ENCODE measurements at regions not wholly inside any gene's neighbourhood (a gene's known extent, or its start where the extent isn't known, plus 50 kb on each side); places are given as distances from the start of the nearest gene placed in this dataset.

DNA sequence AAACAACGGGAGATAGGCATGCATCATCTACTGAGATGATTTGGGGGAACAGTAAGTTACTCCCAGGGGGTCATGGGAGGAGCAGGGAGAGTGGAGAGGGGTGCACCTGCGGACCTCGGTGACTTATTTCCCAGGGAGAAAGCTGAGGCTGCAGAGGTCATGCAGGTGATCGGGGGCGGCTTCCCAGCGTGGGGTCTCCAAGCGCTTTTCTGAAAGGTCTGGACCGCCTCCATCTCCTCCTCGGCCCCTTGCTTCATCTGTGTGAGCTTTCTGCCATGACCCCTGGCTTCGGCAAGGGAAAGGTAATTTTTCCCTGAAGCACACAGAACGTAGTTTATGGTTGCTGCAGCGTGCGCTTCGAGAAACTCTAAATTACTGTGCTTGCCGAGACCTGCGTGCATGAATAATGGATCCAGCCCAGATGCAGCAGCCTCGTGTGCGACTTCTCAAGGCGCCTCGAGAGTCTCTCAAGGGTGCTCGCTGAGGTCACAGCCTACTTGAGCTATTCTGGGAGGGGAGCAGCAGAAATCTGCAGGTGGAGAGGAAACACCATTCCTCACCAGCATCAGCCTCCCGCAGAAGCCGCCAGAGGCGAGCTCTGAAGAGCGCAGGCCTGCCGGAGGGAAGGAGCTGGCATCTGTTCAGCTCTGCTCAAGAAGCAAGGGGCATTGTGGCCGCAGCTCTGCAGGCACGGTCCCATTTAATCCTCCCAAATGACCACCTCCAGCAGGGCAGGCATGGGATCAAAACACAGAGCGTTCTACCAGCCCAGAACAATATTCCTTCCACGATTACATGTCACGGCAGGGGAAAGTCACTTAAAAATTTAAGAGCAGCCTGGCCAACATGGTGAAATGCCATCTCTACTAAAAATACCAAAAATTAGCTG, 308.4 kb upstream of the MYT1L start:
- 73% methylated on average over 24 of the region's 31 CpGs for WGBS (ENCODE audit: insufficient coverage)
- peaks cover 0 to 6% of the 10 kb centered on the region in 2 donors for H3K27me3 Mint-ChIP-seq
- POLR2A ChIA-PET = no interaction called here

DNA sequence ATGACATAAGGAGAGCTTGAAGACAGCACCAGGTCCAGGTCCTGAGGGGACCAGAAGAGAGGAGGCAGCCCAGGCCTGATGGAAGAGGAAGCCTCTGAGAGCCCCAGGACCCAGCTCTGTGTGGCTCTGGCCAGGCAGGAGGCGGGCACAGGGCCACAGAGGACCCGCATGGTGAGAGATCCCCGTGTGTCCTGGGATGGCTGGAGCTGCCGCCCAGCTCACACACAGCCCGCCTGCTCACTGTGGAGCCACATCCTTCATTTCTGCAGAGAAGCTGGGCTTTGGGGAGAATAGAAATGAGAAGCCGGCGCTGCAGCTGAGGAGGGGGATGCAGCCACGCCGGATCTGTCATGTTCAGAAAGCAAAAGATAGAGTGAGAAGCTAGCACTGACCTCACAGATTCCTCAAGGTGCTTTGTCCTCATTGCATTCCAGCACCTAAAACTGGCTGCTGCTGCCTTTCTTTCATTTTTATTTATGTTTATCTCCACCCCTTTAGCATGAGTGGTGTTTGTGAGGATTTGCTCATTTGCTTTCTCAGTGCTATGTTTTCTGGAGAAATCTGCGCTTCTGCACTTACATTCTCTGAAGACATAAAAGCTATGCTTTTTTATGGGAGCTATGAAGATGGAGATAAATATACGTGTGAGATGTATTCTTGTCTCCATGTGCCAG, 307.6 kb upstream of the MYT1L start:
- CTCF ChIA-PET = no interaction called here
- Mint-ChIP-seq H3K27me3 (peaks cover 0 to 8% of the 10 kb centered on the region in 2 donors), H3K4me1 (peaks cover 0 to 14% (median 14%) of the 10 kb centered on the region in 3 donors), H3K36me3 (no peaks in the 10 kb centered on the region), H3K4me3 (no peak overlapping the region), H3K27ac (no peak overlapping the region), H3K9me3 (no peaks in the 10 kb centered on the region)
- Histone ChIP-seq H3K27ac (ENCODE audit: low read length) (no peak overlapping the region), H3K4me1 (ENCODE audit: control insufficient read depth in 1 of 2, extremely low read depth in 1 of 2, insufficient read depth in 2 of 2, low read length in 2 of 2) (peaks cover 20% of the 10 kb centered on the region in 2 experiments), H3K4me3 (ENCODE audit: control insufficient read depth in 1 of 2, extremely low read depth in 1 of 2, low read length in 1 of 2) (no peak overlapping the region), H3K9me3 (no peaks in the 10 kb centered on the region), H3K36me3 (ENCODE audit: control insufficient read depth in 2 of 2, extremely low read depth in 1 of 2, insufficient read depth in 1 of 2, low read length in 1 of 2) (no peaks in the 10 kb centered on the region), H3K27me3 (replicated peaks in 1 of 2; ENCODE audit: control insufficient read depth in 2 of 2, extremely low read depth in 1 of 2, insufficient read depth in 2 of 2, low read length in 1 of 2) (peaks cover 0 to 13% of the 10 kb centered on the region in 2 experiments)
- no peak for DNase-seq
- POLR2A ChIA-PET = no interaction called here
- ATAC-seq (replicated peaks in 1 of 4) = no peak
- 79% methylated on average over 8 of the region's 11 CpGs for WGBS (ENCODE audit: insufficient coverage)

More for the DNA sequence above, 308.4 kb upstream of the MYT1L start:
- DNase-seq (no peak), ATAC-seq (replicated peaks in 1 of 4) (no peak)
- CTCF ChIA-PET = no interaction called here
- Mint-ChIP-seq H3K9me3 (peaks cover 0 to 5% (median 0%) of the 10 kb centered on the region in 3 donors), H3K36me3 (no peaks in the 10 kb centered on the region), H3K4me1 (peaks cover 7 to 22% (median 21%) of the 10 kb centered on the region in 3 donors), H3K4me3 (peak overlapping the region in 1 of 3 donors; percentile 20), H3K27ac (no peak overlapping the region)
- Histone ChIP-seq H3K4me3 (ENCODE audit: control insufficient read depth in 1 of 2, extremely low read depth in 1 of 2, low read length in 1 of 2) (no peak overlapping the region), H3K27ac (ENCODE audit: low read length) (no peak overlapping the region), H3K36me3 (ENCODE audit: control insufficient read depth in 2 of 2, extremely low read depth in 1 of 2, insufficient read depth in 1 of 2, low read length in 1 of 2) (no peaks in the 10 kb centered on the region), H3K9me3 (no peaks in the 10 kb centered on the region), H3K27me3 (replicated peaks in 1 of 2; ENCODE audit: control insufficient read depth in 2 of 2, extremely low read depth in 1 of 2, insufficient read depth in 2 of 2, low read length in 1 of 2) (peaks cover 0 to 13% of the 10 kb centered on the region in 2 experiments), H3K4me1 (ENCODE audit: control insufficient read depth in 1 of 2, extremely low read depth in 1 of 2, insufficient read depth in 2 of 2, low read length in 2 of 2) (peaks cover 25 to 27% of the 10 kb centered on the region in 2 experiments)

GRCh38 chr2:2636813-2637212, 305.7 kb upstream of the MYT1L start:
- H3K27ac ChIP-seq (ENCODE audit: low read length) = no peak overlapping the region
- peaks cover 16 to 17% of the 10 kb centered on the region in 2 experiments for H3K4me1 ChIP-seq (ENCODE audit: control insufficient read depth in 1 of 2, extremely low read depth in 1 of 2, insufficient read depth in 2 of 2, low read length in 2 of 2)
- H3K4me3 ChIP-seq (ENCODE audit: control insufficient read depth in 1 of 2, extremely low read depth in 1 of 2, low read length in 1 of 2) = no peak overlapping the region
- no peaks in the 10 kb centered on the region for H3K36me3 ChIP-seq (ENCODE audit: control insufficient read depth in 2 of 2, extremely low read depth in 1 of 2, insufficient read depth in 1 of 2, low read length in 1 of 2)
- Mint-ChIP-seq H3K36me3 (no peaks in the 10 kb centered on the region), H3K4me3 (no peak overlapping the region), H3K4me1 (peaks cover 0 to 12% (median 11%) of the 10 kb centered on the region in 3 donors), H3K27ac (no peak overlapping the region), H3K9me3 (peaks cover 0 to under 1% (median 0%) of the 10 kb centered on the region in 3 donors), H3K27me3 (peaks cover 0 to 8% of the 10 kb centered on the region in 2 donors)
- ATAC-seq (replicated peaks in 1 of 4) = no peak
- DNase-seq = no peak
- ChIA-PET CTCF (no interaction called here), POLR2A (no interaction called here)
- H3K9me3 ChIP-seq = no peaks in the 10 kb centered on the region
- peaks cover 0 to 13% of the 10 kb centered on the region in 2 experiments for H3K27me3 ChIP-seq (replicated peaks in 1 of 2; ENCODE audit: control insufficient read depth in 2 of 2, extremely low read depth in 1 of 2, insufficient read depth in 2 of 2, low read length in 1 of 2)
- 96% methylated on average over 5 of the region's 5 CpGs for WGBS (ENCODE audit: insufficient coverage)

DNA sequence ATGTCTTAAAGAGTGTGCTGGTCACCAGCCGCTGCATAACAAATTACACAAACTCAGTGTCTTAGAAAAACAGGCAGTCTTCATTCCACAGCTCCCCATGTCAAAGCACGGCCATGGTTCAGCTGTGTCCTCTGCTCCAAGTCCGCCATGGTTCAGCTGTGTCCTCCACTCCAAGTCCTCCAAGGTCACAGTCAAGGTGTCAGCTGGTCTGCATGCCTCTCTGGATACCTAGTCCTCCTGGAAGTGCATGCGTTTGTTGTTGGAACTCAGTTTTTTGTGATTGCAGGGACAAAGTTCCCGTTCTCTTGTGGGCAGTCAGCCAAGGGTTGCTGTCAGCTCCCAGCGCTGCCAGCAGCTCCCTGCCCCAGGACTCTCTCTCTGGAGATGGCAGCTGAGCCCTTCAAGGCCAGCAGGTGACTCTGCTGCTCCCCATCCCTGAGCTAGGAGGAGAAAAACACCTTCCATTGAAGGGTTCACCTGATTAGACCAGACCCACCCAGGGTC, 304.0 kb upstream of the MYT1L start:
- ChIA-PET POLR2A (no interaction called here), CTCF (no interaction called here)
- DNase-seq (no peak), ATAC-seq (replicated peaks in 1 of 4) (no peak)
- Histone ChIP-seq H3K4me1 (ENCODE audit: control insufficient read depth in 1 of 2, extremely low read depth in 1 of 2, insufficient read depth in 2 of 2, low read length in 2 of 2) (peaks cover 3% of the 10 kb centered on the region in 2 experiments), H3K27ac (ENCODE audit: low read length) (no peak overlapping the region), H3K4me3 (ENCODE audit: control insufficient read depth in 1 of 2, extremely low read depth in 1 of 2, low read length in 1 of 2) (no peak overlapping the region), H3K36me3 (ENCODE audit: control insufficient read depth in 2 of 2, extremely low read depth in 1 of 2, insufficient read depth in 1 of 2, low read length in 1 of 2) (no peaks in the 10 kb centered on the region), H3K9me3 (no peaks in the 10 kb centered on the region), H3K27me3 (replicated peaks in 1 of 2; ENCODE audit: control insufficient read depth in 2 of 2, extremely low read depth in 1 of 2, insufficient read depth in 2 of 2, low read length in 1 of 2) (peaks cover 0 to 13% of the 10 kb centered on the region in 2 experiments)
- 96% methylated on average over 4 of the region's 6 CpGs for WGBS (ENCODE audit: insufficient coverage)
- peaks cover 0 to under 1% (median 0%) of the 10 kb centered on the region in 3 donors for H3K4me1 Mint-ChIP-seq
- H3K27ac Mint-ChIP-seq = no peak overlapping the region
- peaks cover 0 to 9% (median 0%) of the 10 kb centered on the region in 3 donors for H3K9me3 Mint-ChIP-seq
- H3K4me3 Mint-ChIP-seq = no peak overlapping the region
- peaks cover 0 to 8% of the 10 kb centered on the region in 2 donors for H3K27me3 Mint-ChIP-seq
- no peaks in the 10 kb centered on the region for H3K36me3 Mint-ChIP-seq

DNA sequence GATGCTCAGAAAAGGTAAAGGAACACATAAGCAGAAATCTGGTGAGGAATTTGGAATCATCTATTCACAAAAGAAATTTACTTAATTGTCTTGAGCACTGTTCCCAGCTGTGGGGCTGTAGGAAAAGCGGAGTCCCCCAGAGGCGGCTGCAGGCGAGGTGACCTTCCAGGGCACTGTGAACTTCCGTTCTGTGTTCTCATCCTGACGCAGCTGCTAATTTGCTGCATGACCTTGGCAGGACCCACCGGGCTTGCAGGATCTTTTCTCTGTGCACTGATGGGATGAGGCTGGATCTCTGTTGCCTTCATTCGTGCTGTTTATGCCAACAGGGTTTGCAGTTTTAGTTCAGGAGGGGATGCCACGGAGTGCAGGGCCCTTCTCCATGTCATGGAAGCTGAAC, 301.9 kb upstream of the MYT1L start:
- 93% methylated on average over 5 of the region's 8 CpGs for WGBS (ENCODE audit: insufficient coverage)
- Mint-ChIP-seq H3K27ac (no peak overlapping the region), H3K4me1 (no peaks in the 10 kb centered on the region), H3K9me3 (peaks cover 0 to 9% (median 0%) of the 10 kb centered on the region in 3 donors), H3K36me3 (no peaks in the 10 kb centered on the region), H3K4me3 (no peak overlapping the region), H3K27me3 (peaks cover 0 to 6% of the 10 kb centered on the region in 2 donors)
- ChIA-PET POLR2A (no interaction called here), CTCF (no interaction called here)
- H3K4me3 ChIP-seq (ENCODE audit: control insufficient read depth in 1 of 2, extremely low read depth in 1 of 2, low read length in 1 of 2) = no peak overlapping the region
- no peaks in the 10 kb centered on the region for H3K36me3 ChIP-seq (ENCODE audit: control insufficient read depth in 2 of 2, extremely low read depth in 1 of 2, insufficient read depth in 1 of 2, low read length in 1 of 2)
- no peaks in the 10 kb centered on the region for H3K9me3 ChIP-seq
- DNase-seq = no peak
- ATAC-seq (replicated peaks in 1 of 4) = no peak
- H3K27ac ChIP-seq (ENCODE audit: low read length) = no peak overlapping the region
- no peaks in the 10 kb centered on the region for H3K27me3 ChIP-seq (replicated peaks in 1 of 2; ENCODE audit: control insufficient read depth in 2 of 2, extremely low read depth in 1 of 2, insufficient read depth in 2 of 2, low read length in 1 of 2)
- H3K4me1 ChIP-seq (ENCODE audit: control insufficient read depth in 1 of 2, extremely low read depth in 1 of 2, insufficient read depth in 2 of 2, low read length in 2 of 2) = no peaks in the 10 kb centered on the region

- Mint-ChIP-seq H3K4me3 (no peak overlapping the region), H3K4me1 (no peaks in the 10 kb centered on the region), H3K36me3 (no peaks in the 10 kb centered on the region), H3K9me3 (no peaks in the 10 kb centered on the region), H3K27me3 (no peaks in the 10 kb centered on the region), H3K27ac (no peak overlapping the region)
- Histone ChIP-seq H3K27ac (ENCODE audit: low read length) (no peak overlapping the region), H3K36me3 (ENCODE audit: control insufficient read depth in 2 of 2, extremely low read depth in 1 of 2, insufficient read depth in 1 of 2, low read length in 1 of 2) (no peaks in the 10 kb centered on the region), H3K9me3 (no peaks in the 10 kb centered on the region), H3K27me3 (replicated peaks in 1 of 2; ENCODE audit: control insufficient read depth in 2 of 2, extremely low read depth in 1 of 2, insufficient read depth in 2 of 2, low read length in 1 of 2) (peaks cover 2 to 10% of the 10 kb centered on the region in 2 experiments), H3K4me1 (ENCODE audit: control insufficient read depth in 1 of 2, extremely low read depth in 1 of 2, insufficient read depth in 2 of 2, low read length in 2 of 2) (no peaks in the 10 kb centered on the region), H3K4me3 (ENCODE audit: control insufficient read depth in 1 of 2, extremely low read depth in 1 of 2, low read length in 1 of 2) (no peak overlapping the region)
- WGBS (ENCODE audit: insufficient coverage) = 87% methylated on average over 5 of the region's 6 CpGs
- ATAC-seq (replicated peaks in 1 of 4) (no peak), DNase-seq (no peak)
- ChIA-PET POLR2A (no interaction called here), CTCF (no interaction called here)
Measured at GRCh38 chr2:2623939-2624338, 292.9 kb upstream of the MYT1L start.

All from T-cell (primary cell).